NCI-H2107 treated with DMSO at 0.1 percent for 48 hours (cell line): ENCODE measurements at regions not wholly inside any gene's neighbourhood (a gene's known extent, or its start where the extent isn't known, plus 50 kb on each side); places are given as distances from the start of the nearest gene placed in this dataset.
"Not testable (repeated sequence)": the region's sequence is repeated elsewhere in the genome, so short reads cannot be mapped to it uniquely, and the experiment has no call there.

Source experiments
- DNase-seq: peaks from one replicate; lab custom pipeline; 2025; ENCODE audit not compliant: unreplicated experiment; lab: John Stamatoyannopoulos, UW

DNA sequence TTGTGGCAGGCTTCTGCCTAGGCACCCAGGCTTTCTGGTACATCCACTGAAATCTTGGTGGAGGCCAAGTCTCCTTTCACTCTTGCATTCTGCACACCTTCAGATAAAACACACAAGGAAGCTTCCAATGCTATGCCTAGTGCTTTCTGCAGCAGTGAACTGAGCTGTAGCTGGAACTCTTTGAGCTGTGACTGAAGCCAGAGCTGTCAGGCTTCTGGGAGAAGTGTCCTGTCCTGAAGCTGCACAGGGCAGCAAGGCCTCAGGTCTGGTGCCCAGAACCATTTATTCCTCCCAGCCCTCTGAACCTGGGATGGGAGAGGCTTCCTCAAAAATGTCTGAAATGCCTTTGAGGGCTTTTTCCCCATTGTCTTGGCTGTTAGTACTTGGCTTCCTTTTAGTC lies 941.7 kb downstream of the LRFN5 start:
- no peak for DNase-seq

GRCh38 chr14:42545636-42546035 lies 939.0 kb downstream of the LRFN5 start:
- no peak for DNase-seq

GRCh38 chr14:42541535-42542001 lies 934.9 kb downstream of the LRFN5 start:
- no peak for DNase-seq

GRCh38 chr14:42535397-42535796 lies 928.7 kb downstream of the LRFN5 start:
- DNase-seq: no peak

- DNase-seq: no peak
Measured at GRCh38 chr14:42533476-42533875, 926.8 kb downstream of the LRFN5 start.

DNA sequence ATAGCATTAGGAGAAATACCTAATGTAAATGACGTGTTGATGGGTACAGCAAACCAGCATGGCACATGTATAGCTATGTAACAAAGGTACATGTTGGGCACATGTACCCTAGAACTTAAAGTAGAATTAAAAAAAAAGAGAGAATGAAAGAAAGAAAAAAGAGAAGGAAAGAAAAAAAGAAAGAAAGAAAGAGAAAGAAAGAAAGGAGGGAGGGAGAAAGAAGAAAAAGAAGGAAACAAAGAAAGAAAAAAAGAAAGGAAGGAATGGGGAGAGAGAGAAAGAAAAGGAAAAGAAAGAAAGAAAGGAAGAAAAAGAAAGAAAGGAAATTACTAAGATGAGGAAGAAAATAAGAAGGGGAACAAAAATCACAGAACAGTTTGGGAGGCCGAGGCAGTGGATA lies 925.5 kb downstream of the LRFN5 start:
- no peak for DNase-seq

- DNase-seq: no peak
Measured at GRCh38 chr14:42527141-42527540, 920.5 kb downstream of the LRFN5 start.

DNA sequence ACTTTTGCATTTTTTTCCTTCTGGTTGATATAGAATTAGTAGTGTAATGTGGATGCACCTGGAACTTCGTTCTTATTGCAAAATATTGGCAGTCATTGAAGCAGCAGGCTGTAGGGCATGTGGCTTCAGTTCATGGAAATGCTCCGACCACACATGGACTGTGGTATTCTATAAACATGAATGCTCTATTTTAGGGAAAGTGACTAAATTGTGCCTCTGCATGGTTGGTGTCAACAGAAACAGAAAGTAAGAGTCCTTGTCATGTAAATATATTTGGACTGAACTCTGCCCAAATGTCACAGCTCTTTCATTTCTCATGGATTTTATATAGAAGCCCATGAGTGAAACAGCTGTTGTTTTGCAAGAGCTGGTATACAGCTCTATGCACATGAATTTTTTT lies 917.0 kb downstream of the LRFN5 start:
- no peak for DNase-seq

GRCh38 chr14:42517806-42518500 lies 911.3 kb downstream of the LRFN5 start:
- no peak for DNase-seq

DNA sequence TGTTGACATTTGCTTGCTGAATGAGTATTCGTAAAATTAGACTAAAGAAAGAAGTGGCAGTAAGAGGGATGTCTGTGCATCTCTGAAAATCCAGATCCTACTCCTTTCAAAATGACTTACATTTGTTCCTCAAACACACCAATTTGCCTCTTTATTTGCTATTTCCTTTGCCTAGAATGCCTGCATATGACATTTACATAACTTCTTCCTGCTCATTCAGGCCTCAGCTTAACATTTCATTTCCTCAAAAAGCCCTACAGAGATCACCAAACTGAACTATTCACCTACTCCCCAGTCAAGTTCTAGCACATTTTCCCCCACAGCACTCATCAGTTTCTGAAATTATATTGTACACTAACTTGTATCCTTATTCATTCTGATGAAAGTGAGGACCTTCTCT lies 907.2 kb downstream of the LRFN5 start:
- DNase-seq: no peak

DNA sequence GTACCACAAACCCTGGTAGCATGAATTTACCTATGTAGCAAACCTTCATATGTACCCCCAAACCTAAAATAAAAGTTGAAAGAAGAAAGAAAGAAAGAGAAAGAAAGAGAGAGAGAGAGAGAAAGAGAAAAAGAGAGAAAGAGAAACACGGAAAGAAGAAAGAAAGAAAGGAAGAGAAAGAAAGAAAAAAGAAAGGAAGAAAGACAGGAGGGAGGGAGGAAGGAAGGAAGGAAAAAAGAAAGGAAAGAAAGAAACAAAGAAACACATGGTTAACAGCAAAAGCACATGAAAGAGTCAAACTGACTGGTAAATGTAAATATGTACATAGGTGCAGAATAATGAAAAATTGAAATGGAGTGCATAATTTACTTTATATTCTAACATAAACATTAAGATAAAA lies 903.4 kb downstream of the LRFN5 start:
- DNase-seq: no peak

DNA sequence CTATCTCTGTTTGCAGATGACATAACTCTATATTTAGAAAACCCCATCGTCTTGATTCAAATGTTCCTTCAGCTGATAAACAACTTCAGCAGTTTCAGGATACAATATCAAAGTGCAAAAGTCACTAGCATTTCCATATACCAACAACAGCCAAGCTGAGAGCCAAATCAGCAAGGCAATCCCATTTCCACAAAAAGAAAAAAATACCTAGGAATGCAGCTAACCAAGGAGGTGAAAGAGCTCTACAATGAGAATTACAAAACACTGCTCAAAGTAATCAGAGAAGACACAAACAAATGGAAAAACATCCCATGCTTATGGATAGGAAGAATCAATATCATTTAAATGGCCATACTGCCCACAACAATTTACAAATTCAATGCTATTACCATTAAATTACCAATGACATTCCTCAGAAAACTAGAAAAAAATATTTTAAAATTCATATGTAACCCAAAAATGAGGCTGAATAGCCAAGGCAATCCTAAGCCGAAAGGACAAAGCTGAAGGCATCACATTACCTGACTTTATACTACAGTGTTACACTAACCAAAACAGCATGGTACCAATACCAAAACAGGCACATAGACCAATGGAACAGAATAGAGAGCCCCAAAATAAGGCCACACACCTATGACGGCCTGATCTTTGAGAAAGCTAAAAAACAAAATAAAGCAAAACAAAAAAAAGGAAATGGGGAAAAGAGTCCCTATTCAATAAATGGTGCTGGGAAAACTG lies 901.7 kb downstream of the LRFN5 start:
- DNase-seq: no peak

GRCh38 chr14:42504433-42504832 lies 897.8 kb downstream of the LRFN5 start:
- DNase-seq: no peak

GRCh38 chr14:42499137-42499536 lies 892.5 kb downstream of the LRFN5 start:
- DNase-seq: no peak

DNA sequence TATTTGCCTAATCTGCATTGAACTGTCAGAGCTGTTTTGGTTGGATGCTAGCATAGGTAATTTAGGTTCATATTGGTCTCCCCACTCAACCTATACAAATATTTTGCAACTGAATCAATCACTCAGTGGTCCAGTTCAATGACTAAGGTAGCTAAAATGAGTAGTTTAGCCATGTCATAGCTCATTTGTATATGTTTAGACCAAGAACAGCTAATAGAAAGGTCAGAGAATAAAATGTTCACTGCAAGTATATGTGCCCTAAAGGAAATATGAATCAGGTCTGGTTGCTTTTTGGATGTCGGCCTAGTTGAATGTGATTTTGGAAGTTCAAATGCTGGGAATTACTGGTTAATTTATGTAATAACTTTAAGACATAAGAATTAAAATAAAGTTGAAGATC lies 883.9 kb downstream of the LRFN5 start:
- DNase-seq: no peak

- no peak for DNase-seq
Measured at GRCh38 chr14:42488965-42489364, 882.3 kb downstream of the LRFN5 start.

DNA sequence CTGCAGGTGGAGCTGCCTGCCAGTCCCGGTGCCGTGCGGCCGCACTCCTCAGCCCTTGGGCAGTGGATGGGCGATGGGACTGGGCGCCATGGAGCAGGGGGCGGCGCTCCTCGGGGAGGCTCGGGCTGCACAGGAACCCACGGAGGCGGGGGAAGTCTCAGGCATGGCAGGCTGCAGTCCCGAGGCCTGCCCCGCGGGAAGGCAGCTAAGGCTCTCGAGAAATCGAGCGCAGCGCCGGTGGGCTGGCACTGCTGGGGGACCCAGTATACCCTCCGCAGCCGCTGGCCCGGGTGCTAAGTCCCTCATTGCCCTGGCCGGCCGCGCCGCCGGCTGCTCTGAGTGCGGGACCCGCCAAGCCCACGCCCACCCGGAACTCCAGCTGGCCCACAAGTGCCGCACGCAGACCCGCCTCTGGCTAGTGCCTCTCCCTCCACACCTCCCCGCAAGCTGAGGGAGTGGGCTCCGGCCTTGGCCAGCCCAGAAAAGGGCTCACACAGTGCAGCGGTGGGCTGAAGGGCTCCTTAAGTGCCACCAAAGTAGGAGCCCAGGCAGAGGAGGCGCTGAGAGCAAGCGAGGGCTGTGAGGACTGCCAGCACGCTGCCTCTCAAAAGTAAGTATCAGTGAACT lies 875.8 kb downstream of the LRFN5 start:
- not testable (repeated sequence) for DNase-seq

- not testable (repeated sequence) for DNase-seq
Measured at GRCh38 chr14:42481714-42482113, 875.0 kb downstream of the LRFN5 start.

DNA sequence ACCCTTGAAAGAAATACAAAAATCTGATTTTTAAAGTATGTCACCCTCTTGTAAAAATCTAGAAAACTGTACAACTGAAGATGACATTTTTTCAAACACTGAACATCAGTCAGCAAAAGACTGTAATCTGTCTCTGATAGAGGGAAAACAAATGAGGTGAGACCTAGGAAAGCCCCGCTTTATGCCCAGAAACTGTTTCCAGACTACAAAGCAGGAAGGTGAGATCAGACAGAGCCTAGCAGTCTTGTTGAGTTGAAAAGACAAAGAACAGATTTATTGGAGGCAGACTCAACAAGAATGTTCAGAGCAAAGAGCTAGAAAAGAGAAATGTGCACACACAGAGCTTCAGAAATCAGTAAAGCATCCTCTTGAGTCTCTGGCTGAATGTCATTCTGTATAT lies 873.6 kb downstream of the LRFN5 start:
- no peak for DNase-seq

DNA sequence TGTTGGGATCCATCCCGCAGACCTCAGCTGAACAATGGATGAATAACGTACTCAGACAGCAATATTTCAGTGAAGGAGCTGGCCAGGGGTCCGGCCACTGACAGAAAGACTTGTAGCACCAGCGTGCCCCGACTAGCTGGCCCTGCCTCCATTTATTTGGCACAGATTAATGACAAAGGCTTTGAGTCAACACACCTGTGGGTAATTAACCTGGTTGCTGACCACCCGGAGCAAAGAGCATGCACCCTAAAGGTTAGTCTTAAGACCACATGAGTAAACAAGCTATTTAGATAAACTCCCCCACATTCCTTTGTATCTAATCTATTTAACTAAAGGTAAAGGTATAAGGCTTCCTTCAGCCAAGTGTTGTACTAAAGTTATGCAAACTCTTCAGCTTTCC lies 868.6 kb downstream of the LRFN5 start:
- no peak for DNase-seq

- DNase-seq: no peak
Measured at GRCh38 chr14:42470427-42470719, 863.7 kb downstream of the LRFN5 start.

- DNase-seq: no peak
Measured at GRCh38 chr14:42469637-42470426, 863.2 kb downstream of the LRFN5 start.
